ENCODE measurements at regions not wholly inside any gene's neighbourhood (a gene's known extent, or its start where the extent isn't known, plus 50 kb on each side); places are given as distances from the start of the nearest gene placed in this dataset.

DNA sequence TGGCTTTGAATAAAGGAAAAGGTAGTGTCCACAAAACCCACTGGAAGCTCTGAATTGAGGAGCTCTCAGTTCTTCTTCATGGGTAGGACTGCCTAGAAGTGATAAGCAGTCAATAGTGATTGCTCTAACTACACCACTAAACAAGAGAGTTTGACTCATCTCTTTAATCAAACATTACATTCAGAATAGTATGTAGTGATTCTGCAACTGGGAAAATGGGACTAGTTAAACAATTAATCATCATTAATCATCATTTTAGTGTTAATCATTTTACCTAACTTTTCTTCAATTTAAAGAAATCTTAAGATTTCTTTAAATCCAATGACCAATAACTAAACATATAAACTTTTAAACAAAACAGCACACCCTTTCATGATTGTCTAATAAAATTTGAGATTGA lies 484.0 kb upstream of the FZD8 start:
- DNase-seq = no peak
- no peak for TF ChIP-seq POLR2A (IDR thresholded peaks at IDR 0.05)
- TF ChIP-seq, protein P1, sequence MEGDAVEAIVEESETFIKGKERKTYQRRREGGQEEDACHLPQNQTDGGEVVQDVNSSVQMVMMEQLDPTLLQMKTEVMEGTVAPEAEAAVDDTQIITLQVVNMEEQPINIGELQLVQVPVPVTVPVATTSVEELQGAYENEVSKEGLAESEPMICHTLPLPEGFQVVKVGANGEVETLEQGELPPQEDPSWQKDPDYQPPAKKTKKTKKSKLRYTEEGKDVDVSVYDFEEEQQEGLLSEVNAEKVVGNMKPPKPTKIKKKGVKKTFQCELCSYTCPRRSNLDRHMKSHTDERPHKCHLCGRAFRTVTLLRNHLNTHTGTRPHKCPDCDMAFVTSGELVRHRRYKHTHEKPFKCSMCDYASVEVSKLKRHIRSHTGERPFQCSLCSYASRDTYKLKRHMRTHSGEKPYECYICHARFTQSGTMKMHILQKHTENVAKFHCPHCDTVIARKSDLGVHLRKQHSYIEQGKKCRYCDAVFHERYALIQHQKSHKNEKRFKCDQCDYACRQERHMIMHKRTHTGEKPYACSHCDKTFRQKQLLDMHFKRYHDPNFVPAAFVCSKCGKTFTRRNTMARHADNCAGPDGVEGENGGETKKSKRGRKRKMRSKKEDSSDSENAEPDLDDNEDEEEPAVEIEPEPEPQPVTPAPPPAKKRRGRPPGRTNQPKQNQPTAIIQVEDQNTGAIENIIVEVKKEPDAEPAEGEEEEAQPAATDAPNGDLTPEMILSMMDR (IDR thresholded peaks at IDR 0.05) = no peak
- no peaks in the 10 kb centered on the region for H3K9me3 ChIP-seq

DNA sequence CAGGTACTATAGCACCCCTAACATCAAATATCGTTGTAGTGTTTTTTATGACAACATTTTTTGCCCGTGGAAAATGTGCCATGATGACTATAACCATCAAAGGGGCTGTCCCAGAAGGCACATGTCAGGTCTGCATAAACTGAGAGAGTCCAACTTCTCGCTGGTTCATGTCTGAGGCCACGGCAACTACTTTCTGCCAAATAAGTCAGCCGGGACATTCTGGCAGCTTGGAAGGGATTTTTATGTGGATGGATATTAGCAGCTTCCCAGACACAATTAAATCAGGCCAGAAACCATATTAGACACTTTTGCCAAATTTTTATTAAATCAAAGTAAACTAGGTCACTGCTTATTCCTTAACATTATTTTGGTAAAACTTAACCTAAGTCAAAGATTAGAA lies 477.4 kb upstream of the FZD8 start:
- Histone ChIP-seq H3K9me3 (no peaks in the 10 kb centered on the region), H3K4me3 (no peak overlapping the region), H3K27ac (no peak overlapping the region), H3K27me3 (no peaks in the 10 kb centered on the region), H3K36me3 (no peaks in the 10 kb centered on the region), H3K4me1 (no peaks in the 10 kb centered on the region)
- DNase-seq = no peak
- TF ChIP-seq, protein P1 (IDR thresholded peaks at IDR 0.05) = no peak
- TF ChIP-seq POLR2A (IDR thresholded peaks at IDR 0.05) = no peak

More for the DNA sequence above, 484.0 kb upstream of the FZD8 start:
- no peaks in the 10 kb centered on the region for H3K4me1 ChIP-seq
- no peak overlapping the region for H3K27ac ChIP-seq
- H3K4me3 ChIP-seq = no peak overlapping the region
- no peaks in the 10 kb centered on the region for H3K36me3 ChIP-seq
- no peaks in the 10 kb centered on the region for H3K27me3 ChIP-seq

DNA sequence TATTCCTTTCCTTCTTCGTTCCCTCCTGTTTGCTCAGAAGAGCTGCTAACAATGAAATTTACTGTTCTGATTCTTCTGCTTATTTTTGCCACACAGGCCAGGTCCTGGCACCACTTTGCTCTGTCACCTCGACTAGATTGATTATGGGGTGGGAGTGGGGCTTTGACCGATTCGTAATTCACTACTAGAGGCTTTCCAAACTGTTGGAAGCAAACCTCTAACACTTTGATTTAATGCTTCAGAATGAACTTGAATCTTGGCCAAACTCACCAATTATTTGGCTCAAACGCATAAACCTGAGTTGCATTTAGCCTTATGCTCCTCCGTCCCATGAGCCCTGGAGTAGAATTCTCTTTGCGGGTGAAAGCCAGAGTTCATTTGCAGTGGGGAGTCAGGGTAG lies 476.2 kb upstream of the FZD8 start:
- no peaks in the 10 kb centered on the region for H3K36me3 ChIP-seq
- no peak for DNase-seq
- TF ChIP-seq, protein P1 (IDR thresholded peaks at IDR 0.05) = no peak
- TF ChIP-seq POLR2A (IDR thresholded peaks at IDR 0.05) = no peak
- no peak overlapping the region for H3K27ac ChIP-seq
- H3K9me3 ChIP-seq = no peaks in the 10 kb centered on the region
- H3K4me1 ChIP-seq = no peaks in the 10 kb centered on the region
- no peaks in the 10 kb centered on the region for H3K27me3 ChIP-seq
- no peak overlapping the region for H3K4me3 ChIP-seq

DNA sequence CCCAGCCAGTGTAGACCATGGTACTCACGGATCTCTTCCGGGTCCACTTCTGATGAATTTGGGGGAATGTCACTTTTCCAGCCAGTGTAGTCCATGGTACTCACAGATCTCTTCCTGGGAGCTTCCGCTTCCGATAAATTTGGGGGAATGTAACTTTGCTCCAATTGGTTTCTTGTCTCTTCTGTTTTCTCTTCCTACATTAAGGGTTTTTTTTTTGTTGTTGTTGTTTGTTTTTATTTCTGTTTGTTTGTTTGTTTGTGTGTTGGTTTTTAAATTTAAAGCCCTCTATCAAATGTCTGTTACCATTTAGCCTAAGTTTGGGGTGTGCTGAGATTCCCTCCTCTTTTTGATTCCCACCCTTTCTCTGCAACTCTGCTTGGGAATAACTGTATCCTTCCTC lies 475.8 kb upstream of the FZD8 start:
- Histone ChIP-seq H3K4me3 (no peak overlapping the region), H3K27ac (no peak overlapping the region), H3K4me1 (no peaks in the 10 kb centered on the region), H3K27me3 (no peaks in the 10 kb centered on the region), H3K9me3 (no peaks in the 10 kb centered on the region), H3K36me3 (no peaks in the 10 kb centered on the region)
- TF ChIP-seq, protein P1 (IDR thresholded peaks at IDR 0.05) = no peak
- no peak for TF ChIP-seq POLR2A (IDR thresholded peaks at IDR 0.05)
- DNase-seq = no peak

DNA sequence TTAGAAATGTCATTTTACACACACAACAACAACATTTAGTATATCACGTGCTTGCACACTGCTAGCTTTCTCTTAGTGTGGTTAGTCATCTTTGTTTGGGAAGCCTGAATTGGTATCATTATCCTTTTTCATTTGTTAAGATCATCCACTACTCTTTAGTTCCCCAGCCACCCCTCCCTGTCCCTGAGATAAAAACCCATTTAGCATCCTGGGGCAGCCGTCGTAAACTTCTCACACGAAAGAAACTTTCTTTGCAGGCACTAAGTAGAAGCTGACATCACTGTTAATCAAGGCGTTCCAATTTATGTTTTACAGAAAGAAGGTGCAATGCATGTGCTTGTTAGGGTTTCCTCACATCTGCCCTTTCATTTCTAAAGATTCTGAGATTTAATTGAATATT lies 475.1 kb upstream of the FZD8 start:
- Histone ChIP-seq H3K4me3 (no peak overlapping the region), H3K36me3 (no peaks in the 10 kb centered on the region), H3K9me3 (no peaks in the 10 kb centered on the region), H3K27ac (no peak overlapping the region), H3K27me3 (no peaks in the 10 kb centered on the region), H3K4me1 (no peaks in the 10 kb centered on the region)
- DNase-seq = no peak
- TF ChIP-seq POLR2A (IDR thresholded peaks at IDR 0.05) = no peak
- TF ChIP-seq, protein P1 (IDR thresholded peaks at IDR 0.05) = no peak

DNA sequence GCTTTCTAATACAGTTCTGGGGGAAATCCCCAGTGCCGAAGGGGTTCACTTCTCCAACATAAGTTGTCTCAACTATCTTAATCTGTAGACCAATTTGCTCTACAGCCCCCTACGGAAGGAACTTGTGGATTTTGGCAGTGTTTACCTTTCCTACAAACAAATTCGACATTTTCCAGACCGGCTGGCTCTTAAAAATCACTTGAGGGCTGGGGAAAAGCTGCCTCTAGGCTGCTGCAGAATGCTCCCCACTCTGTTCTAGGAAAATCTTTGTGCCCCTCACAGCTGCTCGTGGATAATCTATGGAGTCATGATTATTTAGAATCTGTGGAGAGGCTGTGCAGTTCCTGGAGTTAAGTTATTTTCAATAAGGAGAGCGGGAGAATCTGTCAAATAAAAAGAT lies 474.6 kb upstream of the FZD8 start:
- Histone ChIP-seq H3K36me3 (no peaks in the 10 kb centered on the region), H3K9me3 (no peaks in the 10 kb centered on the region), H3K27ac (no peak overlapping the region), H3K27me3 (no peaks in the 10 kb centered on the region), H3K4me3 (no peak overlapping the region), H3K4me1 (no peaks in the 10 kb centered on the region)
- no peak for TF ChIP-seq POLR2A (IDR thresholded peaks at IDR 0.05)
- TF ChIP-seq, protein P1 (IDR thresholded peaks at IDR 0.05) = no peak
- no peak for DNase-seq

Data from Peyer's patch (tissue), 4 donors.